IPS-11a (cell line): ENCODE measurements at regions not wholly inside any gene's neighbourhood (a gene's known extent, or its start where the extent isn't known, plus 50 kb on each side); places are given as distances from the start of the nearest gene placed in this dataset.

Experiments used
- H3K4me3 ChIP-seq: one replicate; pipeline ENCODE4 v1.5.1; 2013; ENCODE audit warnings: low read depth, low read length, control low read depth

GRCh38 chr3:176737480-176738110 is 459.7 kb downstream of the TBL1XR1 start:
- no peak overlapping the region for H3K4me3 ChIP-seq

DNA sequence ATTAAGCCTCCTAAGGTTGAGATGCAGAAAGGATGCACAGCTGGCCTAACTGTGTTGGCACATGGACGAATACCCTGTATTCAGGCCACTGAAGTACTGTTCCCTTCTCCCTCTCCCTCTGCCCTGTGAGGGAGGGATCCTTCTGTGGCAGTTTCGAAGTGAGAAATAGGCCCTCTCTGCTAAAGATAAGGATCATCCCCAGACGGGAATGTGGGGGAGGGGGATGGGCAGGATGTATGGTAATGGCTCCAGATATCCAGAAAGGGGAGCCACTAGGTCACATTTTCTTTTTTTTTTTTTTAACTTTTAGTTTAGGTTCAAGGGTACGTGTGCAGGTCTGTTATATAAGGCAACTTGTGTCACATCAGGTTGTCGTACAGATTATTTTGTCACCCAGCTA is 463.1 kb downstream of the TBL1XR1 start:
- H3K4me3 ChIP-seq = no peak overlapping the region

DNA sequence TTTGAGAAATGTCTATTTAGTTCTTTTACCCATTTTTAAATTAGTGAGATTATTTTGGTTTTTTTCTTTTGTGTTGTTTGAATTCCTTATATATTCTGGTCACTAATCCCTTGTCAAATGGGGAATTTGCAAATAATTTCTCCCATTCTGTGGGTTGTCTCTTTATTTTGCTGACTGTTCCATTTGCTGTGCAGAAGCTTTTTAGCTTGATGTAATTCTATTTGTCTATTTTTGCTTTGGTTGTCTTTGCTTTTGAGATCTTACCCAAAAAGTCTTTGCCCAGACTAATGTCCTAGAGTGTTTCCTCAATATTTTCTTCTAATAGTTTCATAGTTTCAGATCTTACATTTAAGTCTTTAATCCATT is 472.9 kb downstream of the TBL1XR1 start:
- no peak overlapping the region for H3K4me3 ChIP-seq

DNA sequence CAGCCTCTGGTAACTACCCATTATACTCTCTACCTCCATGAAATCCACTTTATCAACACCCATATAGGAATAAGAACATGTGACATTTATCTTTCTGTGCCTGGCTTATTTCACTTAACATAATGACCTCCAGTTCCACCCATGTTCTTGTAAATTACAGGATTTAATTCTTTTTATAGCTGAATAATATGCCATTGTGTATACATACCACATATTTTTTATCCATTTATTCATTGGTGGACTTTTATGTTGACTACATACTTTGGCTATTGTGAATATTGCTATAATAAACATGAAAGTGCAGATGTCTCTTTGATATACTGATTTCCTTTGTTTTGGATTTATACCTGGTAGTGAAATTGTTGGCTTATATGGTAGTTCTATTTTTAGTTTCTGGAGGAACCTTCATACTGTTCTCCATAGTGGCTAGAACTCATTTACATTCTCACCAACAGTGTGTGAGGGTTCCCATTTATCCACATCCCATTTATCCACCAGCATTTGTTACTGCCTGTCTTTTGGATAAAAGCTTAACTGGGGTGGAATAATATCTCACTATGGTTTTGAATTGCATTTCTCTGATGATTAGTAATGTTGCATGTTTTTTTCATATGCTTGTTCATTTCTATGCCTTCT is 473.4 kb downstream of the TBL1XR1 start:
- no peak overlapping the region for H3K4me3 ChIP-seq

DNA sequence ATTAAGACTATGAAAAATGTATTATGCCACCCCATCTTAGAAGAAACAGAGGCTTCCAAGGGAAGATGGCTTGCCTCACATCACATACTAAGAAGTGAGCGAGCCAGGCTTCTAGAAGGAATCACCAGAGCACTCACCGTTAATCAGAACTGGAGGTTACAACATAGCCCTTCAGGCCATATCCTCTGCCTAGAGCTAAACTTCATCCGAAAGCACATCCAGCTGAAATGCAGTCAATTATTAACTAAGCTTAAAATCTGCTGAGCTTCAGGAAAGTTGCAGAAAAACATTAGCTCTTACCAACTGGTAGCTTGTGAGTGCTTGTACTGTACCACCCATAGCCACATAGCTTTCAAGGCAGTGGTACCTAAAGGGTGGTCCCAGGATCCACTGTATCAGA is 483.2 kb downstream of the TBL1XR1 start:
- no peak overlapping the region for H3K4me3 ChIP-seq

DNA sequence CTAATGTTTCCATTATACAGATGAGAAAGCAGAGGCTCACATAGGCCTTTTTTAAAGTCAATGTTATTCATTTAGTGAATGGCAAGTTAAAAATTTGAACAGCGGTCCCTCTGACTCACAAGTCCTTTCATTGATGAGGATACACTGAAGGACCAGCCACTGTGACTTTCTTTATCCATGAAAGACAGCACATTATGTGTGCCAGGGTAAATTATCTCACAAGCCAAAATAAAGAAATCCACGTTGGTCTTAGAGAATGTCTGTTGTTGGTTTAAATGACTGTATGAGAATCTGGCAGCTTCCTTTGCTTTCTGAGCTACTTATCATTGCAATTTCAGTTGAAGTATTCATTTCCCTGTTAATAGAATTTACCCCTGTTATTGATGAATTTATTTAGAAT is 485.1 kb downstream of the TBL1XR1 start:
- no peak overlapping the region for H3K4me3 ChIP-seq

GRCh38 chr3:176699288-176699687 is 498.0 kb downstream of the TBL1XR1 start:
- H3K4me3 ChIP-seq = no peak overlapping the region

DNA sequence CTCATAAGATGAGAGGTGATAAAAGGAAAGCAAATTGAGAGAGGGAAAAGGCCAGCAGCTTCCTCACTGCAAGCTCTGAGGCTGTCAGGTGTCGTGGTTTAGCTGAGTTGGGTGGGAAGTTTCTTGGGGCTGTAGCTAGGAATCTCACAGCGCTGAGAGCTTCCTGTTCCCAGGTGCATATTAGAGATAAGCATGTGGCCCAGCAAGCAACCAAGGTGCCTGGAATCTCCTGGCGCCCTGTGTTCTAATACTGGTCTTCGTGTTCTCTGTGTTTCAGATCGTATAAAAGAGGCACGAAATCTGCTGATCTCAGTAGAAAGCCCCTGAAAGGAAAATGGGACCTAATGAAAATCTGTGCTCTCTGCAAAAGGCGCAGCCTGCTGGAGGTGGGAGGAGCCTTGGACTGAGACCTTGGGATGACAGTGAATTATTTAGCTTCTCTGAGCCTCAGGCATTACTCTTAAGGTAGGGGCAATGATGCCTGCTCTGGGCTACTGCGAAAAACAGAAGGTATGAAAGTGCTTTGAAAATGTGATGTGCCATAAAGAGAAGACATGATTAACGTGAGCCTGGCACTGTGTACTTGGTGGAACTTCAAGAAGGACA is 499.9 kb downstream of the TBL1XR1 start:
- no peak overlapping the region for H3K4me3 ChIP-seq

DNA sequence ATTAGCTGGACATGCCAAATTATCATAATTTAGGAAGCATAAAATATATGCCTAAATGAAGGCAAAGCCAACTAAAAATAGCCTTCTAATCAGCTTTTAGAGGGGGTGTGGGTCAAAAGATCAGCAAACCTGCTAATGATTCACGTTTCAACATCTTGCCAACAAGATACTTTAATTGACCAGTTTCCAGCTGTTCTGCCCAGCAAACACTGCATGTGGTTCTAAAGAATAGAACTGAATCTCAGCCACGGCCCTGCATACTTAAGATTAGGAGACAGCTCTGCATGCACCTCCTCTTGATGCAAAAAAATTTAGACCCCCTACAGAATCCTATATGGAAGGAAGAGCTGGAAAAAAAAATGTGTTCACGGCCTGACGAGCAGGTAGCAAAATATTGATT is 500.5 kb downstream of the TBL1XR1 start:
- no peak overlapping the region for H3K4me3 ChIP-seq

DNA sequence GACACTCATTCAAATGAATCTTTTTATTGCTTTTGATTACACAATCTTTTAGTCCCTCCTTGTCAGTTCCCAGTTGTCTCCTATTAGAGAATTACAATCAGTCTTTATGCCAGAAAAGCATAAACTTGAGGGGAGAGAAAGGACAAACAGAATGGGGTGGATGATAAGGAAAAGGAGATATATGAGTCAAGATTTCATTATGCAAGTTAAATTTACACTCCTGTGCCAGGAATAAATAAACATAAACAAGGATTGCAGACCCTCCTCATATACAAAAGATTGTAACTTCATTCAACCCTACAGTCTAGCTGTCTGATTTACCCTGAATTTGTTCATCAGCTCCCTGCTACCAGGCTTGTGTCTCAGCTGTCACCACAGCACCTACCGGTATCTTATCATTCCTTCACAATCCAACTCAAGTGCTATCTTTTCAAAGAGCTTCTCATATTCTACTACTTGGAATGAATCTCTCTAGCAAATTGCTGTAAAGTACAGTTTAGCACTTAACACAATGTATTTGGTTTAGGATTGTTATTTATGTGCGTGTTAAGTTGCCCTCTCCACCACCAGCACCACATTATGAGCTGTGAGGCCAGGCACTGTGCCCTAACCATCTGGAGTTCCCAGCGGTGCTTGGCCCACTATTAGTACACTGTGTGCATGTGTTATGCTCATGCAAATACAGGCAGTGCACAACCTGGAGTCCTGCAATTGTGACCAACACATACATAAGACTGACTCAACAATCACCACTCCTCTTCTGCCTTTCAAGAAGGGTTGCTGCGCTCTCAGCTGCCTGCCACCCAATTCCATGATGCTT is 504.1 kb downstream of the TBL1XR1 start:
- no peak overlapping the region for H3K4me3 ChIP-seq

GRCh38 chr3:176692199-176692965 is 504.9 kb downstream of the TBL1XR1 start:
- H3K4me3 ChIP-seq = no peak overlapping the region

DNA sequence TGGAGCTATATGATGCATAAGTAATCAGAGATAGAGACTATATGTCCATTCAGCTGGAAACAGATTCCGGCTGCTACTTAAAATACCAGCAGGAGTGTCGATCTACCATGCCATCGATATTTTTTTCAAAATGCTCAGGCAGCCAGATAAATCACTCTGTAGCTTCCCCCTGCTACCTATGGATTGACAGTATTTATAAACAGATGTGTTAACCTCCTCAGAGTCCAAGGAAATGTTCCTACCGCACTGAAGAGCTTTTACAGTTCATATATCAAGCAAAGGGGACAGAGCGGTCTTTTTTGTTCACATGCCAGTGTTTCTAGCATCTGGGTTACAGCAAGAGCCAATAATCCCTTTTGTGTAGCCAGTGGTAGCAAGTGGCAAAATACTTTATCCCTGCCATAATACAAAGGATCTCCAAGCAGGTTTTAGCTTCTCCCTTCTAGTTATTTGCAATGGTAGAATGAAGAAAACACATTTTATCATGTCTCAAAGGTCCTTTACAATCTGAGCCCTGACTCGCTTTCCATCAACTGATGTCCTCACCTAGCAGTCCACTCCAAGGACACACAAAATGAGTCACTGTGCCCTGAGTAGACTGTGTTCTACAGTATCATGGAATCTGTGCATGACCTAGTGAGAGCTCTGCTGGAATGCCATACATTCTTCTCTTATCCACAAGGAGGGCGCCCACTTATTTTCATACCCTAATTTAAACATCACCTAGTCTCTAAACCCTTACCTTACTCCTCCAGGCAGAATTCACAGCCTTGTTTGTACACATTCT is 507.0 kb downstream of the TBL1XR1 start:
- no peak overlapping the region for H3K4me3 ChIP-seq

GRCh38 chr3:176687754-176688153 is 509.5 kb downstream of the TBL1XR1 start:
- no peak overlapping the region for H3K4me3 ChIP-seq

DNA sequence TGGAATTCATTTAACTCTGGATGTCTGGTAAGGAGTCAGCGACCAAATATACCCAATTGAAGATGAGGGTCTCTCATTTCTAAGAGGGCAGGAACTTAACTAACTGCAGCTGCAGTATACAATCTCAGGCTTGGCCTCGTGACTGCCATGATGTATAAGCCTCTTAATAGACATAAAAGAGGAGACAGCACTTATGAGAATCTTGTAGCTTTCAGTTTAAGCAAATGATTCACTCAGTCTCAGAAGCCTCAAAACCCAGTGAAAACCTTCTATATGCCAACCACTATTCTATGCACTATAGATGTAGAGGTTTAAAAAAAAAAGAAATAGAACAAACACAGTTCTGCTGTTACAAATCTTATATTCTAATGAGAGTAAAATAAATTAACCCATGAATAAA is 513.9 kb downstream of the TBL1XR1 start:
- no peak overlapping the region for H3K4me3 ChIP-seq

DNA sequence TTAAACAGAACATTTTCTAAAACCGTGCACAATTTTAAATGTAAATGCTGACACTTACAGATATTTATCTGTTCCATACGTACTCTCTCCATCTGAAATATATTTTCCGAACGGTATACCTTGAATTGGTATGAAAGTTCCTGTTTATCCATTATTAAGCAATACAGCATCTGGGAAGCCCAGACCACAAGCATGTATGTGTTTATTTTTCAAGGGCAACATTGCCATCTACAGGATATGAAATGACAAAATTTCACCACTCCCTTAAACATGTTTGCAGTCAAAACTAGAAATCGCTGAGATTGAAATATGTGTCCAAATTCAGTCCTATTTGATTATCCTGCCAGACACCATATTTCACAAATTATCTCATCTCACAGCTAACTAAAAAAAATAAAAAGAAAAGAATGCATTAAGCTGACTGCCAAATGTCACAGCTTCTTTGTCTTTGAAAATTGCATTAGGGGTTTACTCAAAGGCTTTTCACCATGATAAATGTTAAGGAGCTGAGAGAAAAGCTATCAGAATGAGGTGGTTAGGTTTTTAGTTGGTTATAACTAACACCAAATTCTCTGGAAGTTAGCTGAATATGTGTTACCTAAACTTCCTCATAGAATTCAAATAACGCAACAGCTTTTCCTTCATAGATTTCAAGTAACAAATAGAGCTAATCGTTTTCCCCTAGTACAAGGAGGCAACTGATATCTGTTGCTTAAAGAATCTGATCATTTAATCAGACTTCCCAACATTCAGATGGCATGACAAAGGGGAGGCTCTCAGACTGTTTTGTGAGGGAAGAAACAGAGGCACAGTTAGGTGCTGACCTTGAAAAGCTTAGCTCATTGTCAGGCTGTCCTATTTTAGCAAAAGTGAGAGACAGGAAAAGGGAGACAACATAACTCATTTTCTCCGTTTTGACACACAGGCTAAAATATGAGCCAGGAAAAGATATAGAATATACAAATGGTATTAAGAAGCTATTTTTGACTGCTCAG is 533.1 kb downstream of the TBL1XR1 start:
- no peak overlapping the region for H3K4me3 ChIP-seq

GRCh38 chr3:176663387-176663786 is 533.9 kb downstream of the TBL1XR1 start:
- no peak overlapping the region for H3K4me3 ChIP-seq

GRCh38 chr3:176661432-176661964 is 535.8 kb downstream of the TBL1XR1 start:
- no peak overlapping the region for H3K4me3 ChIP-seq

GRCh38 chr3:176655404-176656094 is 541.7 kb downstream of the TBL1XR1 start:
- H3K4me3 ChIP-seq = no peak overlapping the region
